Caco-2 (cell line): ENCODE measurements at regions not wholly inside any gene's neighbourhood (a gene's known extent, or its start where the extent isn't known, plus 50 kb on each side); places are given as distances from the start of the nearest gene placed in this dataset.

Source experiments
- BruUV-seq: library from RNA; stranded (reverse); fragments of 400-500 nt; replicated peaks from 2 replicates; lab custom pipeline; 2021; lab: Mats Ljungman, UMichigan
- CTCF ChIA-PET: fragments of 300-600 bp; sonication (Branson Sonifier 250); formaldehyde crosslinking; loops from one replicate; lab custom pipeline; 2022; ENCODE audit warnings: antibody characterized with exemption; lab: Charles Lee
- POLR2A ChIA-PET: fragments of 300-600 bp; sonication (Branson Sonifier 250); formaldehyde crosslinking; loops from one replicate; lab custom pipeline; 2022; ENCODE audit warnings: antibody characterized with exemption; lab: Charles Lee
- DNase-seq, 2 experiments: peaks; one replicate each; pipeline versions ENCODE4 v3.0.0 to v3.0.0-alpha.2; 2020 to 2022
- H3K27me3 ChIP-seq: replicated peaks from 2 replicates; pipeline ENCODE4 v1.6.0; 2011; ENCODE audit warnings: low read length; ENCODE audit not compliant: control insufficient read depth, insufficient read depth
- H3K36me3 ChIP-seq: 2 replicates; pipeline ENCODE4 v1.5.1; 2011; ENCODE audit warnings: low read length; ENCODE audit not compliant: control insufficient read depth, insufficient read depth
- H3K4me1 ChIP-seq: fragments of 250-450 bp; sonication (Bioruptor Pico); 2 replicates; pipeline ENCODE4 v1.5.1; 2020; ENCODE audit warnings: mild to moderate bottlenecking
- H3K4me3 ChIP-seq: 2 replicates; pipeline ENCODE4 v1.5.1; 2011; ENCODE audit warnings: low read depth, mild to moderate bottlenecking, control low read depth, low read length
- H3K9me3 ChIP-seq: fragments of 250-450 bp; sonication (Bioruptor Pico); 2 replicates; pipeline ENCODE4 v1.5.1; 2020; ENCODE audit warnings: mild to moderate bottlenecking, moderate library complexity
- H3K27ac Mint-ChIP-seq: one replicate; pipeline ENCODE4 v1.8.0; 2022; ENCODE audit warnings: mixed read lengths; ENCODE audit not compliant: unreplicated experiment
- H3K27me3 Mint-ChIP-seq: one replicate; pipeline ENCODE4 v1.8.0; 2022; ENCODE audit warnings: mixed read lengths; ENCODE audit not compliant: insufficient read depth, unreplicated experiment
- H3K36me3 Mint-ChIP-seq: one replicate; pipeline ENCODE4 v1.8.0; 2022; ENCODE audit warnings: mild to moderate bottlenecking, mixed read lengths; ENCODE audit not compliant: insufficient read depth, unreplicated experiment
- H3K4me1 Mint-ChIP-seq: one replicate; pipeline ENCODE4 v1.8.0; 2022; ENCODE audit warnings: low read depth, mixed read lengths; ENCODE audit not compliant: unreplicated experiment
- H3K4me3 Mint-ChIP-seq: one replicate; pipeline ENCODE4 v1.8.0; 2022; ENCODE audit warnings: mild to moderate bottlenecking, moderate library complexity, mixed read lengths; ENCODE audit not compliant: unreplicated experiment
- H3K9me3 Mint-ChIP-seq: one replicate; pipeline ENCODE4 v1.8.0; 2022; ENCODE audit warnings: mixed read lengths; ENCODE audit not compliant: unreplicated experiment
- CTCF ChIP-seq, 2 experiments: fragments of 200-600 bp in 1 of 2; IDR thresholded peaks; 1 replicate in 1 of 2; 2 replicates in 1 of 2; pipeline versions ENCODE4 v1.5.1 to v1.8.0; 2011 to 2022; ENCODE audit warnings: antibody characterized with exemption in 1 of 2, control low read depth in 1 of 2, inconsistent platforms in 1 of 2, low read depth in 1 of 2, low read length in 1 of 2, mild to moderate bottlenecking in 1 of 2, moderate library complexity in 1 of 2; ENCODE audit not compliant: insufficient read depth in 1 of 2, severe bottlenecking in 1 of 2, unreplicated experiment in 1 of 2
- intact Hi-C: fragments of 100-400 bp; cut with micrococcal nuclease; formaldehyde crosslinking; loops from one replicate; pipeline ENCODE4 v1.10.0; 2022; ENCODE audit not compliant: unreplicated experiment

GRCh38 chr18:76266236-76266991, 228.6 kb downstream of the ZNF516 start:
- Mint-ChIP-seq H3K36me3 (no peaks in the 10 kb centered on the region), H3K4me3 (no peak overlapping the region), H3K9me3 (no peaks in the 10 kb centered on the region), H3K4me1 (no peaks in the 10 kb centered on the region), H3K27ac (no peak overlapping the region), H3K27me3 (no peaks in the 10 kb centered on the region)
- intact Hi-C loops: no loop called here
- no peak for TF ChIP-seq CTCF (IDR thresholded peaks at IDR 0.05; ENCODE audit: insufficient read depth in 1 of 2, low read depth in 1 of 2, low read length in 1 of 2, severe bottlenecking in 1 of 2, unreplicated experiment in 1 of 2)
- ChIA-PET CTCF (no interaction called here), POLR2A (no interaction called here)
- DNase-seq: no peak
- Histone ChIP-seq H3K4me1 (no peaks in the 10 kb centered on the region), H3K27me3 (no peaks in the 10 kb centered on the region), H3K9me3 (no peaks in the 10 kb centered on the region), H3K4me3 (no peak overlapping the region), H3K36me3 (no peaks in the 10 kb centered on the region)
- BruUV-seq: no TSS peak

DNA sequence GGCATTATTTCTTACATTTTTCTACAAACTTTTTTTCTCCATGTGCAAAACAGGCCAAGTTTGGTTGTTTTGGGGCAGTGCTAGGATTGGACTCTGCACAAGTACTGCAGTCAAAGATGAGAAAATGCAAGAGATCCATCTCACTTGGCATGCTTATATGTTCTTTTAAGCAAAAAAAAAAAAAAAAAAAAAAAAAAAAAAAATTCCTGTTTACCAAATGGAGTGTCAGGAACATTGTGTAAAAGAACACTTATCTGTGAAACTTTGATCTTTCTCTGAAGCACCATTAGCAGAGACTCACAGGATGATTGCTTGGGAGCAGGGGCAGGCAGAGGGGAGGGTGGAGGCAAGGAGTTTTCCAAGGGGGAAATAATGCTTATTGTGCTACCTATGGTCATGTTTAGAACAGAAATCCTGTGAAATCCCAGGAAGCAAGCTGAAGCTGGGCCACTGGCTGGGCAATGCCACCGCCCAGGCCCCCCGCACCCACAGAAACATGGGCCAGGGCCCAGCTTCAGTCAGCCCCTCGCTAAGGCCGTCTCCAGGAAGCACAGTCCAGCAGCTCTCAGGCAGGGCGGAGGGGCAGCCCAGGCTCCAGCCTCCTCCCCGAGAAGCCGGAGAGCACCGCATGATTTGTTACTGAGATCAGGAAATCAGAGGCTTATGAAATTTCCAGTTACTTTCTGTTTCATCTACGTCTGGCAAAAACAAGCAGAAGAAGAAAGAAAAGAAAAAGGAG, 229.4 kb downstream of the ZNF516 start:
- BruUV-seq: no TSS peak
- no peak for DNase-seq
- H3K9me3 Mint-ChIP-seq: no peaks in the 10 kb centered on the region
- no peaks in the 10 kb centered on the region for H3K36me3 ChIP-seq
- POLR2A ChIA-PET: no interaction called here
- no peak overlapping the region for H3K4me3 ChIP-seq
- CTCF ChIA-PET: no interaction called here
- H3K4me1 ChIP-seq: no peaks in the 10 kb centered on the region
- no peak overlapping the region for H3K27ac Mint-ChIP-seq
- no peak for TF ChIP-seq CTCF (IDR thresholded peaks at IDR 0.05; ENCODE audit: insufficient read depth in 1 of 2, low read depth in 1 of 2, low read length in 1 of 2, severe bottlenecking in 1 of 2, unreplicated experiment in 1 of 2)
- H3K27me3 Mint-ChIP-seq: no peaks in the 10 kb centered on the region
- no peak overlapping the region for H3K4me3 Mint-ChIP-seq
- no peaks in the 10 kb centered on the region for H3K27me3 ChIP-seq
- H3K4me1 Mint-ChIP-seq: no peaks in the 10 kb centered on the region
- H3K36me3 Mint-ChIP-seq: no peaks in the 10 kb centered on the region
- H3K9me3 ChIP-seq: no peaks in the 10 kb centered on the region
- intact Hi-C loops: no loop called here

GRCh38 chr18:76264876-76265250, 230.2 kb downstream of the ZNF516 start:
- intact Hi-C loops: no loop called here
- Histone ChIP-seq H3K4me1 (no peaks in the 10 kb centered on the region), H3K9me3 (no peaks in the 10 kb centered on the region), H3K4me3 (no peak overlapping the region), H3K36me3 (no peaks in the 10 kb centered on the region), H3K27me3 (no peaks in the 10 kb centered on the region)
- no peak overlapping the region for H3K4me3 Mint-ChIP-seq
- H3K27ac Mint-ChIP-seq: no peak overlapping the region
- H3K9me3 Mint-ChIP-seq: no peaks in the 10 kb centered on the region
- DNase-seq: no peak
- POLR2A ChIA-PET: no interaction called here
- no TSS peak for BruUV-seq
- no peaks in the 10 kb centered on the region for H3K4me1 Mint-ChIP-seq
- H3K36me3 Mint-ChIP-seq: no peaks in the 10 kb centered on the region
- no peak for TF ChIP-seq CTCF (IDR thresholded peaks at IDR 0.05; ENCODE audit: insufficient read depth in 1 of 2, low read depth in 1 of 2, low read length in 1 of 2, severe bottlenecking in 1 of 2, unreplicated experiment in 1 of 2)
- CTCF ChIA-PET: no interaction called here
- H3K27me3 Mint-ChIP-seq: no peaks in the 10 kb centered on the region
